ENCODE measurements at regions not wholly inside any gene's neighbourhood (a gene's known extent, or its start where the extent isn't known, plus 50 kb on each side); places are given as distances from the start of the nearest gene placed in this dataset.

DNA sequence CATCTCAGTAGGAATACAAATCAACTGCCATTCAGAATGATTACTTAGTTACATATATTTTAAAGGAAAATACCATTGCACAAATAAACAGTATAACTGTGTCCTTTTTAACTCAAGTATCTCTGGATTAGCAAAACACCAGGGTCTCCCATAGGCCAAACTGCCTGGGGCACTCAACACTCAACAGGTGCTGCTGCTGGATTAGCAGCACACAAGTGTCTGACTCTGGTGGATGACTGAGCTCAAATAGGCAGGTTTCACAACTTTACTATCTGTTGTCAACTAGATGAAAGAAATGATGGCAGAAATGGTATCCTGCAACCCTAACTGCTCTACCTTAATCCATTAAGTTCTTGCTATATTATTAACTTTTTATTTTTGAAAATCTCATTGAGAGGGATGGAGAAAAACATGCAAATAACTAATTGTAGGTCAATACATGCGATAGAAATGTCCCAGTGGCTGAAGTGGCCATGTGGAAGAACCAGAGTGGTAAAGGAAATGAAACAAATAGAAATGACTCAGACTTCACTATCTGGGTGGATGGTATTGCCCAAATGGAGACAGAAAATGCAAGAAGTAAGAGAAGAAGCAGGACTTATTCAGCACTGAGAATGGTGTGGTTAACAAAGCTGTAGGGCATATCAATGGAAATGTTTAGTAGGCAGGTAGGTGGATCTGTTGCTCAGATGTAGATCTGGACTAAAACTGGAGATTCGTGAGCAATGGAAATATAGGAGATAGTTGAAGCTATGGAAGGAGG is 90.8 kb upstream of the CCDC190 start:
- Histone ChIP-seq H2BK15ac (ENCODE audit: low read length) (no peak overlapping the region), H2BK5ac (ENCODE audit: low read depth, low read length) (no peak overlapping the region), H3K4ac (replicated peaks; ENCODE audit: insufficient read length, low read depth, low read length) (no peak overlapping the region), H2AFZ (ENCODE audit: low read length) (no peak overlapping the region), H4K20me1 (replicated peaks in 1 of 2; ENCODE audit: control insufficient read depth in 1 of 2, insufficient read depth in 2 of 2, low read length in 2 of 2) (no peaks in the 10 kb centered on the region), H2BK20ac (ENCODE audit: low read length) (no peak overlapping the region), H3K4me3 (ENCODE audit: extremely low read depth in 1 of 4, insufficient read depth in 2 of 4, low read depth in 3 of 4, low read length in 4 of 4) (no peak overlapping the region), H2AK5ac (ENCODE audit: low read depth, low read length) (no peak overlapping the region), H3K23ac (ENCODE audit: insufficient read length) (no peak overlapping the region), H3K27ac (ENCODE audit: low read depth, low read length) (no peak overlapping the region), H3K79me2 (ENCODE audit: control insufficient read depth in 1 of 2, insufficient read depth in 2 of 2, low read length in 2 of 2) (no peaks in the 10 kb centered on the region), H3K14ac (ENCODE audit: insufficient read length) (no peak overlapping the region), H4K5ac (ENCODE audit: insufficient read length, low read depth, low read length) (no peak overlapping the region), H3K4me2 (ENCODE audit: insufficient read depth in 1 of 2, low read depth in 2 of 2, low read length in 2 of 2) (no peak overlapping the region), H3K23me2 (ENCODE audit: low read depth, low read length) (no peaks in the 10 kb centered on the region; the same call in 1 of the 2 replicates), H3K9me3 (ENCODE audit: insufficient read depth in 2 of 2, low read depth in 1 of 2, low read length in 1 of 2) (no peaks in the 10 kb centered on the region), H2BK120ac (replicated peaks; ENCODE audit: low read depth, low read length) (no peak overlapping the region), H4K8ac (ENCODE audit: extremely low read depth, insufficient read depth, low read length) (no peak overlapping the region), H3K27me3 (replicated peaks in 1 of 4; ENCODE audit: control insufficient read depth in 3 of 4, extremely low read depth in 1 of 4, insufficient read depth in 3 of 4, low read length in 3 of 4) (no peaks in the 10 kb centered on the region), H3K9ac (replicated peaks in 1 of 4; ENCODE audit: extremely low read depth in 1 of 4, low read depth in 3 of 4, low read length in 3 of 4) (no peak overlapping the region), H3K4me1 (replicated peaks in 1 of 4; ENCODE audit: control insufficient read depth in 3 of 4, insufficient read depth in 4 of 4, low read length in 3 of 4) (no peaks in the 10 kb centered on the region), H4K91ac (replicated peaks; ENCODE audit: insufficient read length, low read length) (no peak overlapping the region), H3K18ac (ENCODE audit: extremely low read depth, low read length) (no peak overlapping the region), H3K79me1 (ENCODE audit: low read depth, low read length) (no peaks in the 10 kb centered on the region), H2BK12ac (ENCODE audit: low read depth, low read length) (no peak overlapping the region), H3K36me3 (ENCODE audit: control insufficient read depth in 2 of 4, insufficient read depth in 4 of 4, low read length in 3 of 4) (no peaks in the 10 kb centered on the region), H3K56ac (replicated peaks; ENCODE audit: insufficient read length, low read depth, low read length) (no peak overlapping the region)
- no peak for DNase-seq (ENCODE audit: low read depth in 1 of 2, low spot score in 2 of 2)
- WGBS, 2 experiments (ENCODE audit: extremely low coverage in 1 of 2, insufficient coverage in 1 of 2, insufficient read length in 1 of 2, insufficient replicate concordance in 2 of 2, low coverage in 1 of 2, low lambda C conversion rate in 2 of 2, missing lambda C conversion rate in 1 of 2) = 87% methylated on average over 2 of the region's 2 CpGs; no CpG with 5 or more reads in 1 of the 2 experiments
- ChIA-PET CTCF (ENCODE audit: partially characterized antibody) (interaction anchor here (0.8 to 1.8 kb wide), 6 partner anchors 9 to 117 kb away, joined by 3 to 4 read pairs (median 3); no protein-coding TSS in a partner anchor), POLR2A (ENCODE audit: partially characterized antibody) (no interaction called here)
- FAIRE-seq = no peak
- no peak for TF ChIP-seq GABPA (IDR thresholded peaks at IDR 0.05; ENCODE audit: borderline replicate concordance, insufficient read depth, low read length)
